Vagina (tissue), 2 donors: ENCODE measurements at regions not wholly inside any gene's neighbourhood (a gene's known extent, or its start where the extent isn't known, plus 50 kb on each side); places are given as distances from the start of the nearest gene placed in this dataset.
"Not testable (repeated sequence)": the region's sequence is repeated elsewhere in the genome, so short reads cannot be mapped to it uniquely, and the experiment has no call there.

Experiments
- DNase-seq, 2 donors: peaks; one replicate each; pipeline ENCODE4 v3.0.0-alpha.2; 2017; ENCODE audit errors: extremely low spot score in 2 of 2
- H3K27ac ChIP-seq: fragments of 200-600 bp; sonication (generic); one replicate; pipeline ENCODE4 v1.5.1; 2019
- H3K27me3 ChIP-seq: fragments of 200-600 bp; sonication (generic); one replicate; pipeline ENCODE4 v1.5.1; 2019
- H3K36me3 ChIP-seq, 2 donors: fragments of 200-600 bp; sonication (generic); one replicate each; pipeline ENCODE4 v1.5.1; 2017 to 2019
- H3K4me1 ChIP-seq: fragments of 200-600 bp; sonication (generic); one replicate; pipeline ENCODE4 v1.5.1; 2019
- H3K4me3 ChIP-seq, 2 donors: fragments of 200-600 bp; sonication (generic); 1 replicate in 1 of 2; 2 replicates in 1 of 2; pipeline ENCODE4 v1.5.1; 2016 to 2019
- H3K9me3 ChIP-seq: fragments of 200-600 bp; sonication (generic); one replicate; pipeline ENCODE4 v1.5.1; 2019
- POLR2A ChIP-seq, 2 donors: fragments of 450-650 bp; IDR thresholded peaks; one replicate each; pipeline ENCODE4 v1.6.1; 2017; ENCODE audit warnings: antibody characterized with exemption in 2 of 2, mild to moderate bottlenecking in 2 of 2, moderate library complexity in 2 of 2
- POLR2AphosphoS5 ChIP-seq, 2 donors: sonication (generic); formaldehyde crosslinking; IDR thresholded peaks; one replicate each; pipeline ENCODE4 v1.9.0; 2017; ENCODE audit warnings: antibody characterized with exemption in 2 of 2, mild to moderate bottlenecking in 2 of 2, low read depth in 1 of 2; ENCODE audit not compliant: insufficient read depth in 1 of 2
- intact Hi-C: fragments of 100-400 bp; cut with DNase I; formaldehyde crosslinking; loops from one replicate; pipeline ENCODE4 v1.15.1; 2023
- TF ChIP-seq, protein P1 (sequence below), 3 experiments: fragments of 450-650 bp in 2 of 3; fragments of 200-600 bp in 1 of 3; sonication (generic) in 1 of 3; IDR thresholded peaks; one replicate each; pipeline ENCODE4 v1.5.1; 2017 to 2019; ENCODE audit warnings: antibody characterized with exemption in 3 of 3, mild to moderate bottlenecking in 2 of 3, moderate library complexity in 2 of 3

DNA sequence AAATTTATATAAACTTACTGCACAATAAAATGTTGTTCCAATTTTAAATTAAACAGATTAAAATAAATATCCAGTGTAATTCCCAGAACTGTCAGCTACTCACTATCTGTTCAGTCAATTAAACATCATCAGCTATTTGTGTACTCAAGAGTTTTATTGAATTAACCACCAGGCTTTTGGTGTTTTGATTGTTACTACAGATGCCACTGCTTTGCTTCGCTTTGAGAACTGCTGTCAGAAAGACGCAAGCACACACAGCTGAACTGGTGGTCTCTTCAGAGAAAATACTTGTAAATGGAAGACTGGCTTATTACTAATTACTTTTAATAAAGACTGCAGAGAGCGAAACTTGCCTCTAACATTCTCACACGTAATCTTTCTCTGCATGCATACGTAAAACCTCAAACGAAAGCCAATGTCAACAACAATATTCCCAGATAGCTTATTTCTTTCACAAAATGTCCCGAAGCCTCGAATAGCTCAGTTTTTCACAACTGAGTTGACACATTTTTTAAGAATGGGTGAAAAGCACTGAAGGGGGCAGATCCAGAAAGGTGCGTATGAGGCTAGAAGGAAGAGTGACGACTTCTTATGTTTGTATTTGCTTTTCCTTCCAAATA, 259.6 kb upstream of the RPS23 start:
- Histone ChIP-seq H3K27me3 (no peaks in the 10 kb centered on the region), H3K9me3 (no peaks in the 10 kb centered on the region), H3K4me3 (no peak overlapping the region), H3K4me1 (peaks cover 10% of the 10 kb centered on the region), H3K27ac (no peak overlapping the region), H3K36me3 (no peaks in the 10 kb centered on the region)
- TF ChIP-seq POLR2AphosphoS5 (IDR thresholded peaks at IDR 0.05; ENCODE audit: insufficient read depth in 1 of 2, low read depth in 1 of 2) (no peak), POLR2A (IDR thresholded peaks at IDR 0.05) (no peak)
- TF ChIP-seq, protein P1, sequence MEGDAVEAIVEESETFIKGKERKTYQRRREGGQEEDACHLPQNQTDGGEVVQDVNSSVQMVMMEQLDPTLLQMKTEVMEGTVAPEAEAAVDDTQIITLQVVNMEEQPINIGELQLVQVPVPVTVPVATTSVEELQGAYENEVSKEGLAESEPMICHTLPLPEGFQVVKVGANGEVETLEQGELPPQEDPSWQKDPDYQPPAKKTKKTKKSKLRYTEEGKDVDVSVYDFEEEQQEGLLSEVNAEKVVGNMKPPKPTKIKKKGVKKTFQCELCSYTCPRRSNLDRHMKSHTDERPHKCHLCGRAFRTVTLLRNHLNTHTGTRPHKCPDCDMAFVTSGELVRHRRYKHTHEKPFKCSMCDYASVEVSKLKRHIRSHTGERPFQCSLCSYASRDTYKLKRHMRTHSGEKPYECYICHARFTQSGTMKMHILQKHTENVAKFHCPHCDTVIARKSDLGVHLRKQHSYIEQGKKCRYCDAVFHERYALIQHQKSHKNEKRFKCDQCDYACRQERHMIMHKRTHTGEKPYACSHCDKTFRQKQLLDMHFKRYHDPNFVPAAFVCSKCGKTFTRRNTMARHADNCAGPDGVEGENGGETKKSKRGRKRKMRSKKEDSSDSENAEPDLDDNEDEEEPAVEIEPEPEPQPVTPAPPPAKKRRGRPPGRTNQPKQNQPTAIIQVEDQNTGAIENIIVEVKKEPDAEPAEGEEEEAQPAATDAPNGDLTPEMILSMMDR (IDR thresholded peaks at IDR 0.05): no peak
- no peak for DNase-seq
- intact Hi-C loops: no loop called here

DNA sequence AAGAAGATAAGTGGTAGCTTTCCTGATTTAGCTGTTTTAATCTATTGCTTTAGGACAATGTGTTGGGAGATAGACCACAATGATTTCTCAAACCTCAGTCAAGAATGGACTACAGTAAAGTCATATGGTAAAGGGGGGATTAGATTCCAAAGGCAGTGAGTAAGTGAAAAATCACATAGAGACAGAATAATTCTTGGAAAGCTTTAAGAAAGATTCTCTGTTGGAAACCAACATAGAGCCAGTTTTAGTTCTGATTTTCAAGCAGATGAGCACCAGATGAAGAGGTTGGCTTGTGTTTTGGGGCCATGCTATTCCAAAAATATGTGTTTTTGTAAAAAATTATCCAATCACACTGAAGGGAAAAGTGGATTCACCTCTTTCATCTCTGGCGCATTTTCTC, 256.8 kb upstream of the RPS23 start:
- no peak for DNase-seq
- H3K36me3 ChIP-seq: no peaks in the 10 kb centered on the region
- H3K4me1 ChIP-seq: peaks cover 10% of the 10 kb centered on the region
- no peak overlapping the region for H3K4me3 ChIP-seq
- intact Hi-C loops: no loop called here
- H3K27ac ChIP-seq: no peak overlapping the region
- no peaks in the 10 kb centered on the region for H3K9me3 ChIP-seq
- TF ChIP-seq, protein P1 (IDR thresholded peaks at IDR 0.05): no peak
- TF ChIP-seq POLR2A (IDR thresholded peaks at IDR 0.05) (no peak), POLR2AphosphoS5 (IDR thresholded peaks at IDR 0.05; ENCODE audit: insufficient read depth in 1 of 2, low read depth in 1 of 2) (no peak)
- H3K27me3 ChIP-seq: no peaks in the 10 kb centered on the region

DNA sequence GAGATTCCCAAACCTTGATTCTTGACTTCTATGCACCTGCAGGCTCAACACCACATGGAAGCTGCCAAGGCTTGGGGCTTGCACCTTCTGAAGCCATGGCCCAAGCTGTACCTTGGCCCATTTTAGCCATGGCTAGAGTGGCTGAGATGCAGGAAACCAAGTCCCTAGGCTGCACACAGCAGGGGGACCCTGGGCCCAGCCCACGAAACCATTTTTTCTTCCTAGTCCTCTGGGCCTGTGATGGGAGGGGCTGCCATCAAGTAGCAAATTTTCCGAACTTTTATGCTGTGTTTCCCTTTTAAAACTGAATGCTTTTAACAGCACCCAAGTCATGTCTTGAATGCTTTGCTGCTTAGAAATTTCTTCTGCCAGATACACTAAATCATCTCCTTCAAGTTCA, 253.9 kb upstream of the RPS23 start:
- H3K9me3 ChIP-seq, H3K4me1 ChIP-seq, H3K36me3 ChIP-seq, DNase-seq, H3K4me3 ChIP-seq, intact Hi-C loops, H3K27ac ChIP-seq, H3K27me3 ChIP-seq: not testable (repeated sequence)

DNA sequence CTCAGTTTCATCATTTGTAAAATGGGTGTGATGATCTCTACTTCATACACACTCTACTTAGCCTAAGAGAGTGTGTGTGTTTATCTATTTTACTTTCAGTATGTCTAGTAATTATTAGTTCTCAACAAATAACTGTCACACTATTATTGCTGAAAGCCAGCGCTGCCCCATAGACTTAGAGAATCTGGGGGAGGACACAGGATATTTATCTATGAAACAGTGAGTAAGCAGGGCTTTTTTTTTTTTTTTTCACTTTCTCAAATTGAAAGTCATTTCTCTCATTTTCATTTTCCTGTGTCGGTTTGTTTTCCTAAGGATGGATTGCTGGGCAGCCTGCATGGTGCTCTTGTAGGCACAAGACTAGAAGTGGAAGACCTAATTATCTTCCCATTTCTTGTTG, 248.4 kb upstream of the RPS23 start:
- Histone ChIP-seq H3K9me3 (no peaks in the 10 kb centered on the region), H3K27ac (no peak overlapping the region), H3K4me3 (no peak overlapping the region), H3K4me1 (no peaks in the 10 kb centered on the region), H3K36me3 (no peaks in the 10 kb centered on the region), H3K27me3 (no peaks in the 10 kb centered on the region)
- no peak for DNase-seq
- TF ChIP-seq POLR2A (IDR thresholded peaks at IDR 0.05) (no peak), POLR2AphosphoS5 (IDR thresholded peaks at IDR 0.05; ENCODE audit: insufficient read depth in 1 of 2, low read depth in 1 of 2) (no peak)
- TF ChIP-seq, protein P1 (IDR thresholded peaks at IDR 0.05): no peak
- intact Hi-C loops: no loop called here

DNA sequence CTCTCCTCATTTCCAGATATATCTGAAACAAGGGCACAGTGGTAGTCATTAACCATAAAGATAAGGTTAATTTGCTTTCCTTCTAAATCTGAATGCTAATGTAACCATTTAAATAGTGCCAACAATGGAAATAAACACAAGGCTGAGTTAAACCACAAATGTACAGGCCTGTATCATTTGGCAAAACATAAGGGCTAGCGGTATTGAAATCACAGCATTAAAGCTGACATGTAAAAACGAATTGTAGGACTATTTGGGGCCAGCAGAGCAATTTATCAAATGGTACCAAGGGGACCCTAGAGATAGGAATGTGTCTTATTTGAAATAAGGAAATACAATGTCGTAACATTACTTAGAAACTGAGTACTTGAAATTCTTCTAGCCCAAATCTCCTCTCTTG, 247.5 kb upstream of the RPS23 start:
- H3K27me3 ChIP-seq: no peaks in the 10 kb centered on the region
- H3K4me3 ChIP-seq: no peak overlapping the region
- H3K4me1 ChIP-seq: no peaks in the 10 kb centered on the region
- H3K36me3 ChIP-seq: no peaks in the 10 kb centered on the region
- TF ChIP-seq, protein P1 (IDR thresholded peaks at IDR 0.05): no peak
- no peak for TF ChIP-seq POLR2AphosphoS5 (IDR thresholded peaks at IDR 0.05; ENCODE audit: insufficient read depth in 1 of 2, low read depth in 1 of 2)
- no peak for TF ChIP-seq POLR2A (IDR thresholded peaks at IDR 0.05)
- no peak for DNase-seq
- intact Hi-C loops: no loop called here
- no peaks in the 10 kb centered on the region for H3K9me3 ChIP-seq
- no peak overlapping the region for H3K27ac ChIP-seq
